ENCODE measurements at regions not wholly inside any gene's neighbourhood (a gene's known extent, or its start where the extent isn't known, plus 50 kb on each side); places are given as distances from the start of the nearest gene placed in this dataset.
"Not testable (repeated sequence)": the region's sequence is repeated elsewhere in the genome, so short reads cannot be mapped to it uniquely, and the experiment has no call there.

GRCh38 chr16:79883494-79883893 is 283.0 kb upstream of the MAF start:
- H4K20me1 ChIP-seq (ENCODE audit: low read depth, low read length), result no peaks in the 10 kb centered on the region
- no peak overlapping the region for H3K4me3 ChIP-seq (ENCODE audit: insufficient read depth, low read length, poor library complexity, severe bottlenecking)
- no peaks in the 10 kb centered on the region for H3K9me3 ChIP-seq (ENCODE audit: insufficient read depth, low read length)
- no peaks in the 10 kb centered on the region for H3K36me3 ChIP-seq (ENCODE audit: low read length)
- H3K79me2 ChIP-seq (ENCODE audit: insufficient read depth, low read length), result no peaks in the 10 kb centered on the region
- H3F3A ChIP-seq (ENCODE audit: insufficient read depth), result no peaks in the 10 kb centered on the region
- TF ChIP-seq EZH2phosphoT487 (conservative IDR thresholded peaks at IDR 0.05; ENCODE audit: low read length), result no peak
- TF ChIP-seq CTCF (IDR thresholded peaks at IDR 0.05; ENCODE audit: insufficient read depth, low read length, poor library complexity, severe bottlenecking), result no peak
- no peak overlapping the region for H2AFZ ChIP-seq (ENCODE audit: low read depth, low read length, severe bottlenecking)
- H3K27me3 ChIP-seq (ENCODE audit: low read length), result no peaks in the 10 kb centered on the region
- no peak overlapping the region for H3K27ac ChIP-seq (ENCODE audit: low read depth, low read length)
- no peak overlapping the region for H3K9ac ChIP-seq (ENCODE audit: low read length)
- H3K9me2 ChIP-seq (replicated peaks; ENCODE audit: insufficient read depth, low read length), result no peaks in the 10 kb centered on the region
- no peak overlapping the region for H3K4me2 ChIP-seq (ENCODE audit: low read depth, low read length, poor library complexity, severe bottlenecking)

- Histone ChIP-seq H2AFZ (ENCODE audit: low read depth, low read length, severe bottlenecking) (no peak overlapping the region), H3K27me3 (ENCODE audit: low read length) (no peaks in the 10 kb centered on the region), H3K27ac (ENCODE audit: low read depth, low read length) (no peak overlapping the region), H3F3A (ENCODE audit: insufficient read depth) (no peaks in the 10 kb centered on the region), H3K4me2 (ENCODE audit: low read depth, low read length, poor library complexity, severe bottlenecking) (no peak overlapping the region), H3K36me3 (ENCODE audit: low read length) (no peaks in the 10 kb centered on the region), H3K4me3 (ENCODE audit: insufficient read depth, low read length, poor library complexity, severe bottlenecking) (no peak overlapping the region), H3K9ac (ENCODE audit: low read length) (no peak overlapping the region), H3K79me2 (ENCODE audit: insufficient read depth, low read length) (no peaks in the 10 kb centered on the region), H3K9me2 (replicated peaks; ENCODE audit: insufficient read depth, low read length) (no peaks in the 10 kb centered on the region), H3K9me3 (ENCODE audit: insufficient read depth, low read length) (no peaks in the 10 kb centered on the region), H4K20me1 (ENCODE audit: low read depth, low read length) (no peaks in the 10 kb centered on the region)
- no peak for TF ChIP-seq EZH2phosphoT487 (conservative IDR thresholded peaks at IDR 0.05; ENCODE audit: low read length)
- TF ChIP-seq CTCF (IDR thresholded peaks at IDR 0.05; ENCODE audit: insufficient read depth, low read length, poor library complexity, severe bottlenecking), result no peak
These were observed 281.9 kb upstream of the MAF start for GRCh38 chr16:79882340-79883005.

GRCh38 chr16:79881107-79881506 is 280.6 kb upstream of the MAF start:
- H3K4me3 ChIP-seq (ENCODE audit: insufficient read depth, low read length, poor library complexity, severe bottlenecking); H3K36me3 ChIP-seq (ENCODE audit: low read length); H3K9me2 ChIP-seq (replicated peaks; ENCODE audit: insufficient read depth, low read length); H3K9ac ChIP-seq (ENCODE audit: low read length); H3K27ac ChIP-seq (ENCODE audit: low read depth, low read length); H3K27me3 ChIP-seq (ENCODE audit: low read length); H3F3A ChIP-seq (ENCODE audit: insufficient read depth); H3K79me2 ChIP-seq (ENCODE audit: insufficient read depth, low read length); H2AFZ ChIP-seq (ENCODE audit: low read depth, low read length, severe bottlenecking); H3K4me2 ChIP-seq (ENCODE audit: low read depth, low read length, poor library complexity, severe bottlenecking); H3K9me3 ChIP-seq (ENCODE audit: insufficient read depth, low read length); H4K20me1 ChIP-seq (ENCODE audit: low read depth, low read length): not testable (repeated sequence)

GRCh38 chr16:79876332-79876730 is 275.8 kb upstream of the MAF start:
- Histone ChIP-seq H2AFZ (ENCODE audit: low read depth, low read length, severe bottlenecking) (no peak overlapping the region), H3K9me2 (replicated peaks; ENCODE audit: insufficient read depth, low read length) (no peaks in the 10 kb centered on the region), H4K20me1 (ENCODE audit: low read depth, low read length) (no peaks in the 10 kb centered on the region), H3K4me2 (ENCODE audit: low read depth, low read length, poor library complexity, severe bottlenecking) (no peak overlapping the region), H3K79me2 (ENCODE audit: insufficient read depth, low read length) (no peaks in the 10 kb centered on the region), H3F3A (ENCODE audit: insufficient read depth) (no peaks in the 10 kb centered on the region), H3K9me3 (ENCODE audit: insufficient read depth, low read length) (no peaks in the 10 kb centered on the region), H3K36me3 (ENCODE audit: low read length) (no peaks in the 10 kb centered on the region), H3K27ac (ENCODE audit: low read depth, low read length) (no peak overlapping the region), H3K9ac (ENCODE audit: low read length) (no peak overlapping the region), H3K4me3 (ENCODE audit: insufficient read depth, low read length, poor library complexity, severe bottlenecking) (no peak overlapping the region), H3K27me3 (ENCODE audit: low read length) (no peaks in the 10 kb centered on the region)
- TF ChIP-seq CTCF (IDR thresholded peaks at IDR 0.05; ENCODE audit: insufficient read depth, low read length, poor library complexity, severe bottlenecking) (no peak), EZH2phosphoT487 (conservative IDR thresholded peaks at IDR 0.05; ENCODE audit: low read length) (no peak)

Data from SU-DHL-6 (cell line).